H7 (cell line): ENCODE measurements at regions not wholly inside any gene's neighbourhood (a gene's known extent, or its start where the extent isn't known, plus 50 kb on each side); places are given as distances from the start of the nearest gene placed in this dataset.

Experiments
- DNase-seq: peaks from one replicate; pipeline ENCODE4 v3.0.0; 2012
- H3K27me3 ChIP-seq: 2 replicates; pipeline ENCODE4 v1.6.0; 2011; ENCODE audit warnings: mild to moderate bottlenecking, low read length; ENCODE audit not compliant: control insufficient read depth, insufficient read depth
- H3K36me3 ChIP-seq: replicated peaks from 2 replicates; pipeline ENCODE4 v1.5.1; 2011; ENCODE audit warnings: low read length; ENCODE audit not compliant: control insufficient read depth, insufficient read depth
- H3K4me3 ChIP-seq: 2 replicates; pipeline ENCODE4 v1.5.1; 2011; ENCODE audit warnings: low read depth, mild to moderate bottlenecking, control low read depth, low read length, moderate library complexity; ENCODE audit not compliant: insufficient read depth

GRCh38 chr1:192916021-192916420 lies 107.2 kb downstream of the RGS2 start:
- Histone ChIP-seq H3K36me3 (no peaks in the 10 kb centered on the region), H3K4me3 (no peak overlapping the region), H3K27me3 (no peaks in the 10 kb centered on the region)
- DNase-seq: no peak

- Histone ChIP-seq H3K36me3 (no peaks in the 10 kb centered on the region), H3K27me3 (no peaks in the 10 kb centered on the region), H3K4me3 (no peak overlapping the region)
- no peak for DNase-seq
Measured at GRCh38 chr1:192918259-192918658, 109.4 kb downstream of the RGS2 start.

- no peaks in the 10 kb centered on the region for H3K36me3 ChIP-seq
- H3K27me3 ChIP-seq: no peaks in the 10 kb centered on the region
- no peak for DNase-seq
- no peak overlapping the region for H3K4me3 ChIP-seq
Measured at GRCh38 chr1:192920412-192920811, 111.6 kb downstream of the RGS2 start.

GRCh38 chr1:192925609-192926008 lies 116.8 kb downstream of the RGS2 start:
- Histone ChIP-seq H3K27me3 (no peaks in the 10 kb centered on the region), H3K36me3 (no peaks in the 10 kb centered on the region)

GRCh38 chr1:192926736-192927135 lies 117.9 kb downstream of the RGS2 start:
- Histone ChIP-seq H3K36me3 (no peaks in the 10 kb centered on the region), H3K27me3 (no peaks in the 10 kb centered on the region), H3K4me3 (no peak overlapping the region)
- no peak for DNase-seq

More at GRCh38 chr1:192925609-192926008, 116.8 kb downstream of the RGS2 start:
- H3K4me3 ChIP-seq: no peak overlapping the region
- DNase-seq: no peak

GRCh38 chr1:192927496-192927895 lies 118.7 kb downstream of the RGS2 start:
- no peak overlapping the region for H3K4me3 ChIP-seq
- no peak for DNase-seq
- H3K36me3 ChIP-seq: no peaks in the 10 kb centered on the region
- no peaks in the 10 kb centered on the region for H3K27me3 ChIP-seq

GRCh38 chr1:192929597-192929996 lies 120.8 kb downstream of the RGS2 start:
- Histone ChIP-seq H3K27me3 (no peaks in the 10 kb centered on the region), H3K4me3 (no peak overlapping the region), H3K36me3 (no peaks in the 10 kb centered on the region)
- no peak for DNase-seq

GRCh38 chr1:192933744-192934143 lies 124.9 kb downstream of the RGS2 start:
- no peaks in the 10 kb centered on the region for H3K36me3 ChIP-seq
- DNase-seq: no peak
- no peak overlapping the region for H3K4me3 ChIP-seq
- no peaks in the 10 kb centered on the region for H3K27me3 ChIP-seq

- no peaks in the 10 kb centered on the region for H3K36me3 ChIP-seq
- no peaks in the 10 kb centered on the region for H3K27me3 ChIP-seq
- no peak overlapping the region for H3K4me3 ChIP-seq
- no peak for DNase-seq
Measured at GRCh38 chr1:192936313-192937018, 122.7 kb downstream of the UCHL5 start.

GRCh38 chr1:192937128-192937527 lies 122.0 kb downstream of the UCHL5 start:
- no peaks in the 10 kb centered on the region for H3K27me3 ChIP-seq
- DNase-seq: no peak
- H3K4me3 ChIP-seq: no peak overlapping the region
- no peaks in the 10 kb centered on the region for H3K36me3 ChIP-seq

- Histone ChIP-seq H3K4me3 (no peak overlapping the region), H3K27me3 (no peaks in the 10 kb centered on the region), H3K36me3 (no peaks in the 10 kb centered on the region)
- no peak for DNase-seq
Measured at GRCh38 chr1:192939440-192939839, 119.7 kb downstream of the UCHL5 start.

- DNase-seq: no peak
- Histone ChIP-seq H3K4me3 (no peak overlapping the region), H3K36me3 (no peaks in the 10 kb centered on the region), H3K27me3 (no peaks in the 10 kb centered on the region)
Measured at GRCh38 chr1:192940658-192941057, 118.5 kb downstream of the UCHL5 start.

GRCh38 chr1:192941722-192942411 lies 117.3 kb downstream of the UCHL5 start:
- Histone ChIP-seq H3K27me3 (no peaks in the 10 kb centered on the region), H3K4me3 (no peak overlapping the region), H3K36me3 (no peaks in the 10 kb centered on the region)
- DNase-seq: no peak

GRCh38 chr1:192943108-192943507 lies 116.1 kb downstream of the UCHL5 start:
- H3K36me3 ChIP-seq: no peaks in the 10 kb centered on the region
- no peak for DNase-seq
- H3K27me3 ChIP-seq: no peaks in the 10 kb centered on the region
- H3K4me3 ChIP-seq: no peak overlapping the region

- H3K4me3 ChIP-seq: no peak overlapping the region
- no peaks in the 10 kb centered on the region for H3K27me3 ChIP-seq
- no peaks in the 10 kb centered on the region for H3K36me3 ChIP-seq
- no peak for DNase-seq
Measured at GRCh38 chr1:192943522-192943921, 115.6 kb downstream of the UCHL5 start.
